ENCODE measurements at regions not wholly inside any gene's neighbourhood (a gene's known extent, or its start where the extent isn't known, plus 50 kb on each side); places are given as distances from the start of the nearest gene placed in this dataset.
A peak's percentile ranks its signal among the peaks of the same experiment; 100 is the strongest.

DNA sequence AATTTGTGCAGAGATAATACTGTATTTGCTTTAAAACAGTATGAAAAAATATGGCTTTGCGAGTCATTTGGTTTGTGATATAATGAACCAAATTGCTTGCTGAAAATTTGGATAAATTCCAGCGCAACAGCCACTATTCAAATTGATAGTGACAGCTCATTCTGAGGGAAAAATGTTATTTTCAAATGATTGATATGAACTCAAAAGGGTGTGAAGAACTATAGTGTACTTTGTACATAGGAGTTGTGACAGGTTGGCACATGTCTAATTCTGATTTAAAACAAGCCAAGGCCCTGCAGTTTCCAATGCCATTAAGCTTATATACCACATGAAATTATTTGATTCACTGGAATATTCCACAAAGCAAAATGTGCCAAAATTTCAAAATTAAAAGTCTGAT lies 1628.9 kb upstream of the AGA start:
- DNase-seq (ENCODE audit: low spot score): no peak
- H3K79me2 ChIP-seq (ENCODE audit: insufficient read depth, low read length): no peaks in the 10 kb centered on the region
- no peak overlapping the region for H3K27ac ChIP-seq (ENCODE audit: extremely low read length, insufficient read depth, low read length)
- TF ChIP-seq DRAP1 (CRISPR knock-in tag; IDR thresholded peaks at IDR 0.05) (no peak), ZNF350 (CRISPR knock-in tag; IDR thresholded peaks at IDR 0.05; ENCODE audit: borderline replicate concordance, low read depth) (no peak), SALL1 (CRISPR knock-in tag; IDR thresholded peaks at IDR 0.05) (no peak), YEATS2 (CRISPR knock-in tag; IDR thresholded peaks at IDR 0.05; ENCODE audit: borderline replicate concordance) (no peak)
- CTCF ChIA-PET (ENCODE audit: low intra/inter-chr PET ratio, low total read pairs): no interaction called here
- H4K20me1 ChIP-seq (ENCODE audit: insufficient read depth, low read length): no peaks in the 10 kb centered on the region
- 10% methylated on average over 2 of the region's 2 CpGs for WGBS (ENCODE audit: low lambda C conversion rate)
- no peaks in the 10 kb centered on the region for H3K27me3 ChIP-seq (ENCODE audit: control insufficient read depth in 1 of 2, insufficient read depth in 2 of 2, low read length in 2 of 2)
- no peaks in the 10 kb centered on the region for H3K4me1 ChIP-seq (ENCODE audit: insufficient read depth, low read length)
- H3K4me3 ChIP-seq (replicated peaks in 1 of 3; ENCODE audit: insufficient read depth in 1 of 3, low read depth in 2 of 3, low read length in 3 of 3): no peak overlapping the region
- no peak for FAIRE-seq
- H3K4me2 ChIP-seq (ENCODE audit: low read depth, low read length): no peak overlapping the region
- POLR2A ChIA-PET: no interaction called here
- H3K9ac ChIP-seq (ENCODE audit: insufficient read depth, low read depth, low read length): no peak overlapping the region
- in situ Hi-C loops (cut with HindIII; ENCODE audit: extremely low pct_ligation_motif_present, low pct_unique_long_range_greater_than_20kb) (no loop called here), intact Hi-C loops (cut with micrococcal nuclease; ENCODE audit: unreplicated experiment) (no loop called here)
- H3K36me3 ChIP-seq (replicated peaks in 1 of 2; ENCODE audit: control insufficient read depth in 1 of 2, insufficient read depth in 2 of 2, low read length in 2 of 2): no peaks in the 10 kb centered on the region
- no peak overlapping the region for H2AFZ ChIP-seq (ENCODE audit: low read length)
- BruUV-seq (replicated peaks): no TSS peak
- no peak for ATAC-seq
- peaks cover 22% of the 10 kb centered on the region; the same call in 1 of the 2 replicates for H3K9me3 ChIP-seq (ENCODE audit: low read length)

DNA sequence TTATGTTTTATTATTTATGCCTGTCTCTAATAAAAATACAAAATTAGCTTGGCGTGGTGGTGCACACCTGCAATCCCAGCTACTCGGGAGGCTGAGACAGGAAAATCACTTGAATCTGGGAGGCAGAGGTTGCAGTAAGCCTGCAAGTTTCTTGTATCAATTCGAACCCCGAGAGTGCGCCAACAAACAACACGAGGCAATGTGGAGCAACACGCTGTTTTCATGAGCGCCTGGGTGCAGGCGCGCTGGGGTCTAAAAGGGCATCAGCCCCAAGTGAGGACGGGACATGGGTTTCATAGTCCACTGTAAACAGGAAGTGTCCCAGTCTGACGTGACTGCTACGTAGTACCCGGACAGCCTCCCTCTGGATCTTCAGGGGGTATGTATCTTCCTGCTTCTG lies 1634.6 kb upstream of the AGA start:
- DNase-seq (ENCODE audit: low spot score) (no peak), FAIRE-seq (no peak), ATAC-seq (no peak)
- WGBS (ENCODE audit: low lambda C conversion rate): 30% methylated on average over 8 of the region's 14 CpGs
- Histone ChIP-seq H3K79me2 (ENCODE audit: insufficient read depth, low read length) (no peaks in the 10 kb centered on the region), H4K20me1 (ENCODE audit: insufficient read depth, low read length) (no peaks in the 10 kb centered on the region), H3K4me3 (replicated peaks in 1 of 3; ENCODE audit: insufficient read depth in 1 of 3, low read depth in 2 of 3, low read length in 3 of 3) (no peak overlapping the region), H3K27me3 (ENCODE audit: control insufficient read depth in 1 of 2, insufficient read depth in 2 of 2, low read length in 2 of 2) (no peaks in the 10 kb centered on the region), H3K4me2 (ENCODE audit: low read depth, low read length) (no peak overlapping the region), H3K36me3 (replicated peaks in 1 of 2; ENCODE audit: control insufficient read depth in 1 of 2, insufficient read depth in 2 of 2, low read length in 2 of 2) (no peaks in the 10 kb centered on the region), H3K9me3 (ENCODE audit: low read length) (peaks cover 23% of the 10 kb centered on the region), H3K27ac (ENCODE audit: extremely low read length, insufficient read depth, low read length) (no peak overlapping the region), H3K9ac (ENCODE audit: insufficient read depth, low read depth, low read length) (no peak overlapping the region), H2AFZ (ENCODE audit: low read length) (no peak overlapping the region), H3K4me1 (ENCODE audit: insufficient read depth, low read length) (no peaks in the 10 kb centered on the region)
- intact Hi-C loops (cut with micrococcal nuclease; ENCODE audit: unreplicated experiment): no loop called here
- TF ChIP-seq DPF2 (CRISPR knock-in tag; IDR thresholded peaks at IDR 0.05; ENCODE audit: borderline replicate concordance, low read depth) (no peak), MIER3 (CRISPR knock-in tag; IDR thresholded peaks at IDR 0.05; ENCODE audit: borderline replicate concordance) (no peak), CREB1 (IDR thresholded peaks at IDR 0.05) (no peak), CREB1 (CRISPR knock-in tag; IDR thresholded peaks at IDR 0.05) (peak; percentile 24; the same call in 1 of the 2 replicates), NFE2L1 (CRISPR knock-in tag; IDR thresholded peaks at IDR 0.05; ENCODE audit: borderline replicate concordance) (no peak)
- no TSS peak for BruUV-seq (replicated peaks)
- CTCF ChIA-PET (ENCODE audit: low intra/inter-chr PET ratio, low total read pairs): no interaction called here
- in situ Hi-C loops (cut with HindIII; ENCODE audit: extremely low pct_ligation_motif_present, low pct_unique_long_range_greater_than_20kb): no loop called here
- POLR2A ChIA-PET: no interaction called here

All from HepG2 (cell line).